HepG2 (cell line): ENCODE measurements at regions not wholly inside any gene's neighbourhood (a gene's known extent, or its start where the extent isn't known, plus 50 kb on each side); places are given as distances from the start of the nearest gene placed in this dataset.
"Not testable (repeated sequence)": the region's sequence is repeated elsewhere in the genome, so short reads cannot be mapped to it uniquely, and the experiment has no call there.

ENCODE experiments used
- ATAC-seq: fragments of 200-7000 bp; cut with Tn5 transposase; 3 replicates; pipeline ENCODE4 v1.9.1; 2020; ENCODE audit warnings: mild to moderate bottlenecking, moderate library complexity
- BruUV-seq: library from RNA; stranded (reverse); fragments of 400-500 nt; replicated peaks from 2 replicates; lab custom pipeline; 2021; lab: Mats Ljungman, UMichigan
- CTCF ChIA-PET: fragments of 300-600 bp; formaldehyde crosslinking; extraction: SDS; loops from one replicate; lab custom pipeline; 2021; ENCODE audit warnings: low total read pairs, inconsistent platforms, low intra/inter-chr PET ratio; lab: Yijun Ruan, JAX
- POLR2A ChIA-PET: fragments of 350-600 bp; sonication (Branson Sonifier 250); formaldehyde crosslinking; loops from one replicate; lab custom pipeline; 2020; ENCODE audit warnings: antibody characterized with exemption, inconsistent platforms; lab: Yijun Ruan, JAX
- DNase-seq: peaks from one replicate; pipeline ENCODE4 v3.0.0-alpha.2; 2015; ENCODE audit warnings: low spot score
- FAIRE-seq: peaks from 3 replicates; lab custom pipeline; 2011; peaks lifted over from hg19 to GRCh38; lab: Jason Lieb, UNC
- H2AFZ ChIP-seq: one replicate; pipeline ENCODE4 v1.6.1; 2011; ENCODE audit warnings: low read length, inconsistent platforms
- H3K27ac ChIP-seq: fragments of 300-600 bp; 3 replicates; pipeline ENCODE4 v1.8.0; 2011; ENCODE audit warnings: mixed run types, mild to moderate bottlenecking, mixed read lengths, low read length, inconsistent platforms; ENCODE audit not compliant: insufficient read depth; ENCODE audit errors: extremely low read length
- H3K27me3 ChIP-seq, 2 experiments: fragments of 200-600 bp in 1 of 2; 2 replicates in 1 of 2; 3 replicates in 1 of 2; pipeline versions ENCODE4 v1.6.0 to v1.8.0; 2011; ENCODE audit warnings: low read length in 2 of 2, mild to moderate bottlenecking in 2 of 2, moderate library complexity in 2 of 2, inconsistent platforms in 1 of 2; ENCODE audit not compliant: insufficient read depth in 2 of 2, control insufficient read depth in 1 of 2
- H3K36me3 ChIP-seq, 2 experiments: fragments of 200-600 bp in 1 of 2; replicated peaks in 1 of 2; 2 replicates in 1 of 2; 3 replicates in 1 of 2; pipeline versions ENCODE4 v1.5.1 to v1.8.0; 2011; ENCODE audit warnings: low read length in 2 of 2, inconsistent platforms in 1 of 2; ENCODE audit not compliant: insufficient read depth in 2 of 2, control insufficient read depth in 1 of 2
- H3K4me1 ChIP-seq: 2 replicates; pipeline ENCODE4 v1.5.1; 2012; ENCODE audit warnings: low read length, inconsistent platforms; ENCODE audit not compliant: insufficient read depth
- H3K4me2 ChIP-seq: 2 replicates; pipeline ENCODE4 v1.6.0; 2011; ENCODE audit warnings: low read depth, low read length, inconsistent platforms
- H3K4me3 ChIP-seq, 3 experiments: fragments of 200-600 bp in 1 of 3; sonication (generic), shearing (Covaris generic) in 1 of 3; replicated peaks in 1 of 3; 2 replicates each; pipeline ENCODE4 v1.5.1; 2011 to 2016; ENCODE audit warnings: low read length in 3 of 3, inconsistent platforms in 2 of 3, low read depth in 2 of 3, mild to moderate bottlenecking in 2 of 3, control low read depth in 1 of 3, mixed read lengths in 1 of 3; ENCODE audit not compliant: insufficient read depth in 1 of 3
- H3K79me2 ChIP-seq: one replicate; pipeline ENCODE4 v1.6.1; 2011; ENCODE audit warnings: low read length, inconsistent platforms; ENCODE audit not compliant: insufficient read depth
- H3K9ac ChIP-seq: 2 replicates; pipeline ENCODE4 v1.6.0; 2011; ENCODE audit warnings: mild to moderate bottlenecking, low read depth, low read length, inconsistent platforms; ENCODE audit not compliant: insufficient read depth
- H3K9me3 ChIP-seq: 2 replicates; pipeline ENCODE4 v1.5.1; 2012; ENCODE audit warnings: mild to moderate bottlenecking, low read length
- H4K20me1 ChIP-seq: 2 replicates; pipeline ENCODE4 v1.6.0; 2011; ENCODE audit warnings: inconsistent platforms, mild to moderate bottlenecking, low read length, moderate library complexity; ENCODE audit not compliant: insufficient read depth
- SMARCC2 ChIP-seq: fragments of 450-650 bp; IDR thresholded peaks from 2 replicates; pipeline ENCODE4 v1.6.1; 2017; ENCODE audit warnings: antibody characterized with exemption, mild to moderate bottlenecking
- ZNF230 ChIP-seq: sonication (generic); formaldehyde crosslinking; IDR thresholded peaks from 2 replicates; pipeline ENCODE4 v1.4.0; 2020; ENCODE audit warnings: mild to moderate bottlenecking, missing genetic modification reagents
- ZNF510 ChIP-seq: sonication (generic); formaldehyde crosslinking; IDR thresholded peaks from 2 replicates; pipeline ENCODE4 v1.4.0; 2020; ENCODE audit warnings: low read depth, mild to moderate bottlenecking, missing genetic modification reagents
- WGBS: methylation state at CpG from one replicate; pipeline ENCODE4 v1.1.6; 2017; ENCODE audit warnings: low lambda C conversion rate; 5-methylcytosine and 5-hydroxymethylcytosine counted together
- in situ Hi-C: cut with HindIII; loops from 2 replicates; pipeline ENCODE4 v1.10.0; 2017; ENCODE audit warnings: low pct_unique_long_range_greater_than_20kb; ENCODE audit not compliant: extremely low pct_ligation_motif_present
- intact Hi-C: fragments of 100-400 bp; cut with micrococcal nuclease; formaldehyde crosslinking; loops from one replicate; pipeline ENCODE4 v1.10.0; 2022; ENCODE audit not compliant: unreplicated experiment
- TF ChIP-seq, protein P1 (sequence below), 2 experiments: sonication (generic) in 1 of 2; formaldehyde crosslinking in 1 of 2; IDR thresholded peaks; 2 replicates each; pipeline versions ENCODE4 v1.4.0 to v1.6.1; 2016 to 2020; ENCODE audit warnings: borderline replicate concordance in 1 of 2, low read depth in 1 of 2, mild to moderate bottlenecking in 1 of 2, missing genetic modification reagents in 1 of 2
- TF ChIP-seq, protein P2 (sequence below): sonication (generic); formaldehyde crosslinking; IDR thresholded peaks from 2 replicates; pipeline ENCODE4 v1.4.0; 2020; ENCODE audit warnings: missing genetic modification reagents
- TF ChIP-seq, protein P3 (sequence below): sonication (generic); formaldehyde crosslinking; IDR thresholded peaks from 2 replicates; pipeline ENCODE4 v1.4.0; 2020; ENCODE audit warnings: missing genetic modification reagents

DNA sequence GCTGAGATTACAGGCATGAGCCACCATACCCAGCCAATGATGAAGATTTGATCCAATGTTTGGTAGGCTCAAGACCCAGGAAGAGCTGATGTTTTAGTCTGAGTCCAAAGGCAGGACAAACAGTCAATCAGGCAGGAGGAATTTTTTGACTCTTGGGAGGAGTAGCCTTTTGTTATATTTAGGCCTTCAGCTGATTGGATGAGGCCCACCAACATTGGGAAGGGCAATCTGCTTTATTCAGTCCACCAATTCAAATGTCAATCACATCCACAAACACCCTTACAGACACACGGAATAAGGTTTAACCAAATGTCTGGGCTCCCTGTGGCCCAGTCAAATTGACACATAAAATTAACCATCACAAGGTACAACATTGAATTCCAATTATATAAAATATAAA lies 61.9 kb upstream of the COX20 start:
- Histone ChIP-seq H3K4me2 (no peak overlapping the region), H3K9ac (no peak overlapping the region), H4K20me1 (no peaks in the 10 kb centered on the region), H2AFZ (no peak overlapping the region), H3K27me3 (peaks cover 2 to 19% of the 10 kb centered on the region in 2 experiments; a peak in 3 of 5 replicates), H3K36me3 (no peaks in the 10 kb centered on the region), H3K4me3 (no peak overlapping the region), H3K79me2 (no peaks in the 10 kb centered on the region), H3K27ac (no peak overlapping the region), H3K9me3 (no peaks in the 10 kb centered on the region), H3K4me1 (no peaks in the 10 kb centered on the region)
- BruUV-seq, result no TSS peak
- no peak for FAIRE-seq
- no peak for TF ChIP-seq SMARCC2
- TF ChIP-seq, protein P1, sequence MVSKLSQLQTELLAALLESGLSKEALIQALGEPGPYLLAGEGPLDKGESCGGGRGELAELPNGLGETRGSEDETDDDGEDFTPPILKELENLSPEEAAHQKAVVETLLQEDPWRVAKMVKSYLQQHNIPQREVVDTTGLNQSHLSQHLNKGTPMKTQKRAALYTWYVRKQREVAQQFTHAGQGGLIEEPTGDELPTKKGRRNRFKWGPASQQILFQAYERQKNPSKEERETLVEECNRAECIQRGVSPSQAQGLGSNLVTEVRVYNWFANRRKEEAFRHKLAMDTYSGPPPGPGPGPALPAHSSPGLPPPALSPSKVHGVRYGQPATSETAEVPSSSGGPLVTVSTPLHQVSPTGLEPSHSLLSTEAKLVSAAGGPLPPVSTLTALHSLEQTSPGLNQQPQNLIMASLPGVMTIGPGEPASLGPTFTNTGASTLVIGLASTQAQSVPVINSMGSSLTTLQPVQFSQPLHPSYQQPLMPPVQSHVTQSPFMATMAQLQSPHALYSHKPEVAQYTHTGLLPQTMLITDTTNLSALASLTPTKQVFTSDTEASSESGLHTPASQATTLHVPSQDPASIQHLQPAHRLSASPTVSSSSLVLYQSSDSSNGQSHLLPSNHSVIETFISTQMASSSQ (IDR thresholded peaks at IDR 0.05; ENCODE audit: low read depth), result no peak
- TF ChIP-seq, protein P1 (CRISPR knock-in tag; IDR thresholded peaks at IDR 0.05; ENCODE audit: borderline replicate concordance), result no peak
- TF ChIP-seq, protein P2, sequence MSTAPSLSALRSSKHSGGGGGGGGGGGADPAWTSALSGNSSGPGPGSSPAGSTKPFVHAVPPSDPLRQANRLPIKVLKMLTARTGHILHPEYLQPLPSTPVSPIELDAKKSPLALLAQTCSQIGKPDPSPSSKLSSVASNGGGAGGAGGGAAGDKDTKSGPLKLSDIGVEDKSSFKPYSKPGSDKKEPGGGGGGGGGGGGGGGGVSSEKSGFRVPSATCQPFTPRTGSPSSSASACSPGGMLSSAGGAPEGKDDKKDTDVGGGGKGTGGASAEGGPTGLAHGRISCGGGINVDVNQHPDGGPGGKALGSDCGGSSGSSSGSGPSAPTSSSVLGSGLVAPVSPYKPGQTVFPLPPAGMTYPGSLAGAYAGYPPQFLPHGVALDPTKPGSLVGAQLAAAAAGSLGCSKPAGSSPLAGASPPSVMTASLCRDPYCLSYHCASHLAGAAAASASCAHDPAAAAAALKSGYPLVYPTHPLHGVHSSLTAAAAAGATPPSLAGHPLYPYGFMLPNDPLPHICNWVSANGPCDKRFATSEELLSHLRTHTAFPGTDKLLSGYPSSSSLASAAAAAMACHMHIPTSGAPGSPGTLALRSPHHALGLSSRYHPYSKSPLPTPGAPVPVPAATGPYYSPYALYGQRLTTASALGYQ (CRISPR knock-in tag), result no peak
- TF ChIP-seq ZNF230, result no peak
- TF ChIP-seq, protein P3, sequence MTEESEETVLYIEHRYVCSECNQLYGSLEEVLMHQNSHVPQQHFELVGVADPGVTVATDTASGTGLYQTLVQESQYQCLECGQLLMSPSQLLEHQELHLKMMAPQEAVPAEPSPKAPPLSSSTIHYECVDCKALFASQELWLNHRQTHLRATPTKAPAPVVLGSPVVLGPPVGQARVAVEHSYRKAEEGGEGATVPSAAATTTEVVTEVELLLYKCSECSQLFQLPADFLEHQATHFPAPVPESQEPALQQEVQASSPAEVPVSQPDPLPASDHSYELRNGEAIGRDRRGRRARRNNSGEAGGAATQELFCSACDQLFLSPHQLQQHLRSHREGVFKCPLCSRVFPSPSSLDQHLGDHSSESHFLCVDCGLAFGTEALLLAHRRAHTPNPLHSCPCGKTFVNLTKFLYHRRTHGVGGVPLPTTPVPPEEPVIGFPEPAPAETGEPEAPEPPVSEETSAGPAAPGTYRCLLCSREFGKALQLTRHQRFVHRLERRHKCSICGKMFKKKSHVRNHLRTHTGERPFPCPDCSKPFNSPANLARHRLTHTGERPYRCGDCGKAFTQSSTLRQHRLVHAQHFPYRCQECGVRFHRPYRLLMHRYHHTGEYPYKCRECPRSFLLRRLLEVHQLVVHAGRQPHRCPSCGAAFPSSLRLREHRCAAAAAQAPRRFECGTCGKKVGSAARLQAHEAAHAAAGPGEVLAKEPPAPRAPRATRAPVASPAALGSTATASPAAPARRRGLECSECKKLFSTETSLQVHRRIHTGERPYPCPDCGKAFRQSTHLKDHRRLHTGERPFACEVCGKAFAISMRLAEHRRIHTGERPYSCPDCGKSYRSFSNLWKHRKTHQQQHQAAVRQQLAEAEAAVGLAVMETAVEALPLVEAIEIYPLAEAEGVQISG, result no peak
- TF ChIP-seq ZNF510, result no peak
- WGBS, result 72% methylated on average over 1 of the region's 1 CpG
- CTCF ChIA-PET, result no interaction called here
- in situ Hi-C loops (no loop called here), intact Hi-C loops (no loop called here)
- DNase-seq, result no peak
- ATAC-seq, result no peak
- POLR2A ChIA-PET, result no interaction called here

DNA sequence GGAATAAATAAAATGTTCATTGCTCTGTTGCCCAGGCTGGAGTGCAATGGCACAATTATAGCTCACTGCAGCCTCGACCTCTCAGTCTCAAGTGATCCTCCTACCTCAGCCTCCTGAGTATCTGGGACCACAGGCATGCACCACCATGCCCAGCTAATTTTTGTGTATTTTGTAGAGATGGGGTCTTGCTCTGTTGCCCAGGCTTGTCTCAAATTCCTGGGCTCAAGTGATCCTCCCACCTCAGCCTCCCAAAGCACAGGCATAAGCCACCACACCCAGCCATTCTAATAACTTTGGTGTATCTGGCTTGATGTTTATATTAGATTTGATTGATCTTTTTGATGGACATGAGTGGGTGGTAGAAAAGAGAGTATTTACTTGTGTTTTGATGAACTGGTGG lies 58.7 kb upstream of the COX20 start:
- H3K4me3 ChIP-seq, in situ Hi-C loops, H3K9me3 ChIP-seq, H3K27ac ChIP-seq, H3K4me1 ChIP-seq, H3K79me2 ChIP-seq, H2AFZ ChIP-seq, POLR2A ChIA-PET, CTCF ChIA-PET, H3K36me3 ChIP-seq, BruUV-seq, H3K9ac ChIP-seq, ATAC-seq, DNase-seq, H3K4me2 ChIP-seq, intact Hi-C loops, H4K20me1 ChIP-seq, FAIRE-seq: not testable (repeated sequence)
- peaks cover 0 to 19% of the 10 kb centered on the region in 2 experiments; a peak in 3 of 5 replicates for H3K27me3 ChIP-seq
- 0% methylated on average over 1 of the region's 1 CpG for WGBS
